IPS DF 19.7 (cell line): ENCODE measurements at regions not wholly inside any gene's neighbourhood (a gene's known extent, or its start where the extent isn't known, plus 50 kb on each side); places are given as distances from the start of the nearest gene placed in this dataset.

Source experiments
- DNase-seq: peaks from one replicate; pipeline ENCODE4 v3.0.0-alpha.2; 2013; ENCODE audit warnings: low read depth, low spot score

DNA sequence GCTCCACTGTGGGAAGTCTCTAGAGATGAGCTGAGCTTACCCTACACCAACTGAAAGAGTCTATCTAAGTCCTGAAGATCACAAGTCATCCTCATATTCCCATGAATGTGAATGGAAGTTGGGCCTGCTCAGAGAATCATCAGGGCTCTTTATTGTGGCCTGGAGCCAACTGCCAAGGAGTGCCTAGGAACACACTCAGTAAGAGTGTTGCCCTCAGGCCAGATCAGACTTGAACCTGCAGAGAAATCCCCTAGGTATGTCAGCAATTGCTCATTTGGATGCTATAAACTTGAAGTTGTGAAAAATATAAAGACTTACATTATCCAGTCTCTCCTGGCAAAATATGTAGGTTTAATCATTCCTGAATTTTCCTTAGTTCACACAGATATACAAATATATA, 1070.2 kb downstream of the EFNB2 start:
- no peak for DNase-seq

DNA sequence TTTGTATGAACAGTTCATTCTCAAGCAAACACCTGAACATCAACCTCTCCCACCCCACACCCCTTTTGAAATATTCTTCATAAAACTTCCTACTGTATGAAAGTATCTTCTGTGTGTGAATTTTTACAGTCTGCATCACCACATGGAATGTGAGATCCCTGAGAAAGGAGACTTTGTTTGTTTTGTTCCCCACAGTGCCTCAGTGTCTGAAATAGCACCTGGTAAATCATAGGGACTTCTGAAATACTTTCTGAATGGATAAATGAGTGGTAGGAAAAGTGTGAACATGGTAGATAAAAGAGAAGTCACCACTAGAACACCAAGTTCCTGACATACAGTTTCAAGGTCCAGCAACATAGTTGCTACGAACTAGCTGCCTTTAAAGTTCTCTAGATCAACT, 1071.2 kb downstream of the EFNB2 start:
- DNase-seq = no peak

DNA sequence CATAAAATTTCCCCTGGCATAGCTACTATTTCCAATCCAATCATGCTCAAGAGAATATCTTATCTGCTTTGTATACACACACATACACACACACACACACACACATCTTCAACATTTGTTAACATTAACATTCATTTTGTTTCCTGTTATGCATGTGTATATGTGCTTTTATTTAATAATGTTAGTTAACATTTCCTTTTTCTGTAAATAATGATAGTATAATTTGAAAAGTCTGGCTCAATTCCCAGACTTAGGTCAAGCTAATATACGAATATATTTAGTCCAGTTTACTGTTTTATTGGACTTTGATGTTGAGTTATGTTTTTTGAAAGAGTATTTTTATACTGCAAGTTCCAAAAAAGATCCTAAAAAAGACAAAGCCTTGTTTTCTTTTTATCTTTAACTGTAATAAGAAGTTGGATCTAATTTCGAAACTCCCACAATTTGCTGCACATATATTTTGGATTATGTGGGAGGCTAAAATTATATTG, 1072.4 kb downstream of the EFNB2 start:
- no peak for DNase-seq

GRCh38 chr13:105462098-105462497, 1073.4 kb downstream of the EFNB2 start:
- DNase-seq = no peak

- no peak for DNase-seq
Measured at GRCh38 chr13:105452895-105453294, 1082.6 kb downstream of the EFNB2 start.

- DNase-seq = no peak
Measured at GRCh38 chr13:105450784-105451183, 1084.7 kb downstream of the EFNB2 start.

- no peak for DNase-seq
Measured at GRCh38 chr13:105448811-105449210, 1086.7 kb downstream of the EFNB2 start.

GRCh38 chr13:105446197-105446596, 1089.3 kb downstream of the EFNB2 start:
- DNase-seq = no peak

GRCh38 chr13:105445796-105446195, 1089.7 kb downstream of the EFNB2 start:
- no peak for DNase-seq

DNA sequence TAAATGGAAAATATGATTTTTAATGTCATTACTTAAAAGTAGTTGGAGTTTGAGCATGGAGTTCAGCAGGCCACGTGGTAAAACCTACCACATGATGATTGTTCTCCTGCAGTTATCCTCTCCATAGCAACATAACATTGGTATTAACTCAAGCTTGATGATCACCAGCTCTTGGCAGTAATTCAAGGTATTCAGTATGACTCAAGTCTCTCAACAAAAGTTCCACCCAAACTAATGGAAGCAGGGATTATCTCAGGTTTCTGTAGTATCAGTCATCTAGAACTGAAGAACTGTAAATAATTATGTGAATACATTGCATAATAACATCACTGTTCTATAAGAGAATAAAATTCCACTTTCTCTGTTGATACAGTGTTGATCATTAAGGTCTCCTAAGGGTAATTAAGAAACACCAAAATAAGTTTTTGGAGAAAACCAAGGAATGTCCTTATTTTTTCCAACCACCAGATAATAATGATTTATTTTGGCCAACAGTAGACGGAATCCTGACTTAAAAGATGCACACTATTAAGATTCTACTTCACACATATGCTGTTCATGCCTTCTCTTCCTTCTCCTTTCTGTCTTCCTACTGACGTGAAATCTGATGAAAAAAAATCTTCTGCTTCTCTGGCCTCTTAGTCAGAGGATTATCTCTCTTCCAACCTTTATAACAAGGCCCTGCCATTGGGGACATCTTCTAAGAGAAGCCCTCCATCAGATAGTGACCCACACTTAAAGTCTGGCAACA, 1092.3 kb downstream of the EFNB2 start:
- no peak for DNase-seq

DNA sequence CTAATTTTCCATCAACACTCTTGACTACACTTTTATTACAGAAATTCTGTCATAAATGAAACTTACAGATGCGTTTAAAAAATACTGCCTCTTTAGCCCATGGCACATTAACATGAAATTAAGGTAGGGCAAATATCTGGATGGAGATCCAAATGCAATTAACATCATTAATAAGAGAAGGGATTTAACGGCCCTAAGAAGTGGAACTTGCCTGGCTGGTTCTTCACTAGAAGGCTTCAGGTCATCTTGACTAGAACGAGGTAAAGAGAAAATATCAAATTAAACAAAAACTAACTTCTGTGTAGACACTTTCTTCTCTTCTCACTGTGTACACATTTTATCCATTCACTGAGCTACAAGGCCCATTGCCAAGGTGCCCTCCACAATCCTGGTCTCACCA, 1093.4 kb downstream of the EFNB2 start:
- DNase-seq = no peak

GRCh38 chr13:105441051-105441750, 1094.3 kb downstream of the EFNB2 start:
- no peak for DNase-seq

GRCh38 chr13:105436943-105437342, 1098.5 kb downstream of the EFNB2 start:
- DNase-seq = no peak

DNA sequence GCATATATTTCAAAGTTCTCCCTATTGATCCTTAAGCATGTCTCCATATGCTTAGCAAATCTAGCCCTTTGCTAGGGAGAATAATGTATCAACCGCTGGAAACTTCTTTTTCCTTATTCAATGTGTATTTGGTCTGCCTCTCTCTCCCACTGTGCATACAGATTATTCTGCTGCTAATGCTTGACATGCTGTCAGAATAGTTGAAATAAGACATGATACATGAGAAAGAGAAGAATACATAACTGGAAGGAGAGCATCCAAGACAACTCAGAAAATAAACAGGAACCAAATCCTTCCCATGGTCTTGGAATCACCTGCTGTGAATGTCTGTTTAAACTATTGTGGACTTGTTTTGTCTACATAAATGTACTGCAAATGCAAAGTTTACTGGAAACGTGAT, 1103.0 kb downstream of the EFNB2 start:
- DNase-seq = no peak

DNA sequence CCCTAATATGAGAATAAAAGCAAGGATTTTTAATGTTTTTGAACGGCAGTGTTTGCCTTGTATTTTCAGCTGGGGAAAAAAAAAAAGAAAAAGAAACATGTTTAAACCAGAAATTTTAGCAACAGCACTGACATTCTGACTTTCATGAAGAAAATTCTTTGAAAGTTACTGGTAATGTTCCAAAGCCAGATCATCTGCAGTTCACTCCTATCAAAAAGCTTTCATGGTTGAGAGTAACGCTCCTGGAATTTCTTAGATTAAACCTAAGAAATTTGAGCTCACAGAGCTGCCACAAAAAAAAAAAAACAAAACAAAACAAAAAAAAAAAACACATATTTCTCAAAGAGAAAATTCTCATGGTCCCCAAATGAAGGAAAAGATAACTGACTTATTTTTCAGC, 1106.7 kb downstream of the EFNB2 start:
- DNase-seq = no peak

DNA sequence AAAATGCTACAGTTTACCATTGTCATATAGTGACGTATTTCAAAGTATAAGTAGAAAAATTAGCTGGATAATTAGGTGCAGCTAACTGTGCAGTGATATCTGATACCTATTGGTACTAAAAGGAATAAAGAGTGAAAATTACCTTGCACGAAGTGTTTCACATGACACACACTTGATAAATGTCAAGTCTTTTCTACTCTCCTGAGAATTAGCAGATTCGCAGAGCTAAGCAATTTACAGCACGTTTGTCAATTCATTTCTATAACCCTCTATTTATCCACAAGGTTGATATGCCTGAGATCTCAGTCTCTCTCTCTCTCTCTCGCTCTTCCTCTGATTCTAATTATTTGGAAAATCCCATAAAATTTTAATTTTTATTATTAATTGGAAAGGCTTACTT, 1109.0 kb downstream of the EFNB2 start:
- no peak for DNase-seq

- DNase-seq = no peak
Measured at GRCh38 chr13:105414639-105415038, 1120.8 kb downstream of the EFNB2 start.

DNA sequence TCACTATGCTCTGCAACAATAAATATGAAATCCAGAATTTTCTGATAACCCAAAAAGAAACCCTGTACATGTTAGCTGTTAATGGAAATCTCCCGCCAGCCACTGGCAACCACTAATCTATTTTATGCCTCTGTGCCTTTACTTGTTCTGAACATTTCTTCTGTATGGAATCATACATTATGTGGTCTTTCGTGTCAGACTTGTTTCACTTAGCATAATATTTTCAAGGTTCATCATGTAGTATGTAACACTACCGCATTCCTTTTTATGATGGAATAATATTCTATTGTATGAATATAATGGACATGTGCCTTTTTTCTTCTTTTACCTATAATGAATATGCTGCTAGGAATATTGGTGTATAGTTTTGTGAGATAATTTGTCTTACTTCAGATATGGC, 1123.3 kb downstream of the EFNB2 start:
- DNase-seq = no peak

GRCh38 chr13:105410602-105411001, 1124.9 kb downstream of the EFNB2 start:
- DNase-seq = no peak

- DNase-seq = no peak
Measured at GRCh38 chr13:105406551-105406950, 1128.9 kb downstream of the EFNB2 start.

DNA sequence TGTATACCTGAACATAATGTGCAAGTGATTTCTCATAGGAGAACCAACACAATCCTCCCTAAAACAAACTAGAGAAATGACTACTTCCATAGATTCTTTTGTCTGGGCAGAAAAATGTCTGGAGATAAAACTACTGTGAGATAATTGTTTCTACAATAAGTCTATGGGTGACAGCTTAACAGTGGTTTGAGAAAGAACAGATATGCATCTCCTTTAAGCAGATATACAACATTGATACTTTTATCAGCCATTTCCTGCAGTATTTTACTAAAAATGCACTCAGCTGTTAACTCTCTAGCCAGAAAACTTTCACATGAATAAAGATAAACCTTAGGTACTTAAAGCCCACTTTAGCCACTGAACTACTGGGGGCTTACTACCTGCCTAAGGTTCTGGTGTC, 1132.4 kb downstream of the EFNB2 start:
- DNase-seq = no peak

DNA sequence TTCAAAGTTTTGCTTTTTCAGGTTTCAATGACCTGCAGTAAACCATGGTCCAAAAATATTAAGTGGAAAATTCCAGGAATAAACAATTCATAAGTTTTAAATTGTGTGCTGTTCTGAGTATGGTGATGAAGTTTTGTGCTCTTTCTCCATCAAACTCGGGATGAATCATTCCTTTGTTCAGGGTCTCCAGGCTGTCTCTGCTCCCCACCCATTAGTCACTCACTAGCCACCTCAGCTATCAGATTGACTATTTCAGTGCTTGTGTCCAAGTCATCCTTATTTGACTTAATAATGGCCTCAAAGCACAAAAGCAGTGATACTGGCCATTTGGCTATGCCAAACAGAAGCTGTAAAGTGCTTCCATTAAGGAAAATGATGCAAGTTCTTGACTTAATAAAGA, 1140.4 kb downstream of the EFNB2 start:
- DNase-seq = no peak

DNA sequence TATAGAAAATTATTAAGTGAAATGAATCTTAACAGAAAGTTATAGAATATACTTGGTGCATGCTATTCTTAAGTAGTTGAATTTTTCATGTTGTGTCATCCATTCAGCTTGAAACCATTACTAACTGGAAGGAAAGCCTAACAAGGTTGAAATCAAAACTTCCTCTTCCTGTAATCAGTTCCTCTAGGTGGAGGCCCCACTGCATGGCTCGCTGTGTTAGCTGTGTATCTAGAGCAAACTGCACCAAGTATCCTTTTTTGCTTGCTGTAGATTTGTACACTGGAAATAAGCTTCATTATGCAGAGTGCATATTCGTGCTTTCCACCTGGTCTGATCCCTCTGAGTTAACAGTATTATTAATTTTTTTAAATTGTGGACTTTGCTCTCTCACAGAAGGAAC, 1146.1 kb downstream of the EFNB2 start:
- DNase-seq = no peak
